Activated T-helper 1 cell treated with anti-CD3 and anti-CD28 coated beads, Interleukin-2, amount 50 U/mL, for 16 hours (primary cell): ENCODE measurements at regions not wholly inside any gene's neighbourhood (a gene's known extent, or its start where the extent isn't known, plus 50 kb on each side); places are given as distances from the start of the nearest gene placed in this dataset.
"Not testable (repeated sequence)": the region's sequence is repeated elsewhere in the genome, so short reads cannot be mapped to it uniquely, and the experiment has no call there.

Source experiments
- DNase-seq, 2 donors: peaks; one replicate each; pipeline ENCODE4 v3.0.0-alpha.2; 2020; ENCODE audit warnings: low read depth in 1 of 2, low spot score in 1 of 2

DNA sequence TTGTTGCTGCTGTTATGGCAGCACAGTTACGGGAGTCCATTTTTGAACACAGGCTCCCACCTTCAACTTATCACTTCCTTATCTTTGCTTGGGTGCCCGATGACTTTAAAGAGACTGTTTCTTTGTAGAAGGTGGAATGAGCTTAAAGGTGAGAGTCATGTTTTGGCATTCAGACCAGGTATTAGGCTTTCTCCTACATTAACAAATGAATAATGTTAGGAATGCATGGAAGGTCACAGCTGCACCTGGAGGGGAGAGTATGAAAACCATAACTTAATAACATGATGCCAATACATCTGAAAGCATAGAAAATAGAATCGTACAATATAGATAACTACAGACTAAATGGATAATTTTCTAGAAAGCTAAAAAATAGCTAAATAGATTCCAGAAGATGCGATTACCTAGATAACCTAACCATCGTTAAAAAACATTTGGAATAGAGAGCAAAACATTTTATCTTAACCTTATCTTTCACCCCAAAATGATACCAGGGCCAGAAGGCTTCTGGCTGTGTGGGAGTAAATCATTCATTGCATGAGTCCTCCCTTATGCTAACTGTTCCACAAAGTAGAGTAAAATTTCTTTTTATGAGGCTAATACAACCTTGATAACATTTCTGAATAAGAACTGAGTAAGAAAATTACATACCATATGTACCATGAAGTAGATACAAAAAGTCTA is 126.2 kb upstream of the ADCY2 start:
- no peak for DNase-seq

DNA sequence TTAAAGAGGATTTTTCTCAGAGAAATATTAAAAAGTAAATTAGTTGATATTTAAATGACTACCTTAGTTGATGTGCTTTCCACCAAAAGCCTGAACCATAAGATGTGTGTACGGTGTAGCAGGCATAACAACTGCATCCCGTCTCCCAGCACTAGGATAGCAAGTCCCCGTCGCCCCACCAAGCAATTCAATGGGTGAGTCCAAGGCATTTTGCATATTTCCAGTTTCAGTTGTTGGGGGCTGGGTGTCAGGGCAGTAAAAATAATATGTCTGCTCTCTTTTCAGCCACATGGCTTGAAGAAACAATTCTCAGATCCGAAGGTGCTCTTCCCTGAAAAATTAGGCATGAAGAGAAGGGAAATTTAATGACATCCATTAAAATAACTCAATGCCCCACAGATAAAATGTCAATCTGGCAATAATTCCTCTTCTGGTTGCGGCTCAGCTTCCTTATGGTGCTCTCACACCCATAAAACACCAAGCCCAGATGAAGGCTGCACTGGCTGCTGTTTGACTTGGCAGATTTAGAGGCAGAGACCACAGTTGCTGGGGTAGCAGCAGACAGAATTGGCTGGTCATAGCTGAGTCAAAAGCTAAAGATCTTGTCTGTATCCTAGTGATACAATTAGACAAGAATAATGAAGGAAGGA is 124.4 kb upstream of the ADCY2 start:
- DNase-seq, result no peak

DNA sequence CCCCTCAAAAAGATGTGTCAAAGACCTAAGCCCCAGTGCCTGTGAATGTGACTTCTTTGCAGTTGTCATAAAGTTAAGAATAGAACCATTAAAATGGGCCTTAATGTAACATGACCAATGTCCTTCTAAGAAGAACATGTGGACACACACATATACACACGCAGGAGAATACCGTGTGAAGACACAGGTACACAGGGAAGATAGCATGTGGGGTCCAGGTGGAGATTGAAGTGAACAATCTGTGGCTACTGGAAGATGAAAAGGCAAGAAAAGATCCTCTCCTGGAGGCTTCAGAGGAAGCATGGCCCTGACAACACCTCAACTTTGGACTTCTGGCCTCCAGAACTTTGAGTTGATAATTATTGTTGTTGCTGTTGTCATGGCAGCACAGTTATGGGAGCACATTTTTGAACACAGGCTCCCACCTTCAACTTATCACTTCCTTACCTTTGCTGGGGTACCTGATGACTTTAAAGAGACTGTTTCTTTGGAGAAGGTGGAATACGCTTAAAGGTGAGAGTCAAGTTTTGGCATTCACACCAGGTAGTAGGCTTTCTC is 123.5 kb upstream of the ADCY2 start:
- no peak for DNase-seq

DNA sequence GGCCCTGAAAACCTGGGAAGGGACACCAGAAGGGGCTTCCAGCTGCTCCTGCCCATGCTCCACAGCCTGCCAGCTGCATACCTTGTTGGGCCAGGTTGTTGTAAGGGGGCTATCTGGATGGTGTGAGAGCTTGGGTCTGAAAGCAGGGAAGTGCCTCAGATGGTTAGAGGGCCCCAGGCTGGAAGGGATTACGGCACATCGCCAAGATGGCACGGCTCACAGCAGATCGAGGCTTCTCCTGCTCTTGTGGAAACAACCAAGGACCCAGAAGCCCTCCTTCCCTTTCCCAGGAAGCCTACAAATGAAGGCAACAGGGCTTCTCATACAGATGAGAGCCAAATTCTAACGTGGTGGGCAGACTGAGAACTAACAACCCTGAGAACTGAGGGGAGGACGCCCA is 121.7 kb upstream of the ADCY2 start:
- DNase-seq, result no peak

DNA sequence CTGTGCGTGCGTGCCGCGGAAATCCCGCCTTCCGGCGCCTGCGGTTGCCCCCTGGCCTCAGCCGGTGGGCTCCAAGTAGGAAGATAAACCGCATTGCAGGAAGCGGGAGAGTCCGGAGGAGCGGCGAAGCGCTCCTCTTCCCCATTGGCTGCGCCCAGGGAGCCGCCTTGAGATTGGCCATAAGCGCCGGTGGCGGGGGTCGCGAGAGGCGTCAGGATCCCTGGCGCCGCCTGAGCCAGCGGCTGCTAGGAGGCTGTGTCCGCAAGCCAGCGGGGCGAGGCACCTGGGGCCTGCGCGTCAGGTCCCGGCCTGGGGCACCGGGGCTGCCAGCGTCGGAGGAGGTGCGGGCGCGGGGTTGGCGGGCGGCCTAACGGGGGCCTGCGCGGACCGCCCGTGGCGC is 106.3 kb upstream of the ADCY2 start:
- DNase-seq, result not testable (repeated sequence)

DNA sequence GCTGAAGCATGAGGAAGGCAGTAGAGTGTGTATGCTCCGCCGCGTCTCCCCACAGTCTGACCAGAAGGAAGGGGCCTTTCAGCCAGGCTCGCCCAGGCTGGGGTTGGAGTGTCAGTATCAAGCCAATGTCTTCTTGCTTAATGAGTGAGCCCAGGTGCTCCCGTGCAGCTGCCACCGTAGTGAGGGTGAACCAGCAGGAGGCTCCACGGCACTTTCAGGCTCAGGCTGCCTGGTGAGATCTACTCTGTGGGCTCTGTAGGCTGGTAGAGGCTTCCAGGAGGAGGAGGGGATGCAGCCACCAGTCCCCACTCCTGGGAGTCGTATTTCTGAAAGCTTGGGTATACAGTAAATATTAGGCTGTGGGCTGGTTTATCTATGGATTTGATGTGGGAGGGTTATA is 98.1 kb upstream of the ADCY2 start:
- not testable (repeated sequence) for DNase-seq

DNA sequence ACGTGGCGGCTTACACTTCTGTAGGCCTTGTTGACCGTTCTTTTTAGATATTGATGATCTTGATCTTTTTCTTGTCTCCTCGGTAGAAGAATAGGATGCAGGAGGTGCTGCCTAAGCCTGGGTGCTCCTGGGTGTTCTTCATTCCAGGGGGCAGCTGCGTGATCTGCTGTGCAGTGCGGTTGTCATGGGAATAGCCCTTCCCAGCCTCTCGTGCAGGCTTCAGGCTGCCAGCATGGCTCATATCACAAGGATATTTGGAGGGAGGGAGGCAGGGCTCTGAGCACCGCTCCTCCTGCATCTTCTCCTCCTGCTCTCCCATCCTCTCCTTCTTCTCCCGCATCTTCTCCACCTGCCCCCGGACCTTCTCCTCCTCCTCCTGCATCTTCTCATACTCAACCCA is 96.2 kb upstream of the ADCY2 start:
- DNase-seq, result not testable (repeated sequence)

DNA sequence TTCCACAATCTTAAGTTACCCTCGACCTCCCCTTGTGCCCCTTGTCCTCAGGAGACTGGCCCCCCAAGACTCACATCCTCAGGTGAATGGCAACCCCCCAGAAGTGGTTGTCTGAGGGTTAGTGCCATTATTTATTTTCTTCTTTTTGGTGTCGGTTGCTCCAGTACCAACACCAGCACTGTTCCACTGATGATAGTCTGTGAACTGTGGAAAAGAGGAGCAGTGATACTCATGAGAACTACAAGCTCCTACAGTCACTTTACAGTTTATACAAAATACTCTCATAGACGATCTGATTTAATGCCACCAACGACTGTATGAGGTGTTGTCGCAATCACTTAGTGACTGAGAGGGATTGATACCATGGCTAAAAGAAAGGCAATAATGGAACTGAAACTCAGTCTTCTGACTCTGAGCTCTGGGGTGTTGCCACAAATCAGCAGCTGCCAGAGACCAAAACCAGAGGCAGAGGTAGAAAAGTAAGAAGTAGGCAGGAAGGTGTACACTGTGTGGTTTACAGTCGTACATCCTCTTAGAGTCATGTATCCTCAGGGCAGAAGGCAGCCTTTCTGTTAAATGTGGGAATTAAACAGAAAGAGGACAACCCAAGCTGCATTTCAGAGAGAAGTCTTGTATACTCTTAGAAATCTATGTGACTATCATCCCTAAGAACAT is 90.8 kb upstream of the ADCY2 start:
- not testable (repeated sequence) for DNase-seq

DNA sequence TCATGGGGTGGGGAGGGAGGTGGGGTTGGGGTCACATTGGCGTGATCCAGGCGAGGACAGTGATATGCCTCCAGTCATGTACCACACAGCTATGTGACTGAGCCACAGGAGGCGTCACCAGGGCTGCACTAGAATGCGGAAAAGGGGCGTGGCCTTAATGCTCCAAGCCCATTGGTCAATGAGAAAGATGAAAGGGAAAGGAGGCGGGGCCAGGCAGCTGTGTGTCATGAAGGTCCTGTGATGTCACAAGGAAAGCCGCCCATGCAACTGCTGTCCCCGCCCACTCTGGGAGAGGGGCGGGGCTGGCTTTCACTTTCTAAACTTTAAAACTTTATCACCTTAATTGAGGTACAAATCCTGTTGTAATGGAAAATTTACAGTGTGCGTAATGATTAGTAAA is 89.4 kb upstream of the ADCY2 start:
- DNase-seq, result not testable (repeated sequence)

DNA sequence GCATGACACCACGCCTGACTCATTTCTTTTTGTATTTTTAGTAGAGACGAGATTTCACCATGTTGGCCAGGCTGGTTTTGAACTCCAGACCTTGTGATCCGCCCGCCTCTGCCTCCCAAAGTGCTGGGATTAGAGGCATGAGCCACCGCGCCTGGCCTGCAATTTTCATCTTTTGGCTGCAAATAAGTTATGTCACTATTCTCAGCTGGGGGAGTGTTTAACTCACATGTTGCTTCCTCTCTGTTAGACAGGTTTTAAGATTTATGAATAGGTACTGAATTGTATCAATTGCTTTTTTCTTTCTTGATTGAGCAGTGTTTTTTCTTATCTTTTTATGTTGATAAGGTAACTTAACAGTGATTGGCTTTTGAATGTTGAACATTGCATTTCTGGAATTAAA is 88.2 kb upstream of the ADCY2 start:
- not testable (repeated sequence) for DNase-seq

DNA sequence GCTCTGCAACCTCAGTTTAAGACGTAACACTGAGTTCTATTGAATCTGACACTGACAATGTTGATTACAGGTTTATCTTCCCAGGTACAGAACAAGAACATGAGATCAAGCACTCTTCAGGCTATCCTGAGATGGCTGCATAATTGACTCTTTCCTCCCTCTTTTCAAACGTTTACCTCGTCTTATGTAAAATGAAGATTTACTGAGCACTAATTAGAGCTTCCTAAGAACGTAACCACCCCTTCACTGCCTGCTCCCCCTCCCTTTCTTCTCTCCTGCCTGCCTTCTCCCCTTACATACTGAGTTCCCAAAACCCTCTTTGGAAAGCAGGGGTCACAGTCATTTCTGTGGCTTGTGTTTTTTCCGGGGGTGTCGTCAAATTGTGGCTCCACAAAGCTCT is 86.2 kb upstream of the ADCY2 start:
- DNase-seq, result not testable (repeated sequence)

DNA sequence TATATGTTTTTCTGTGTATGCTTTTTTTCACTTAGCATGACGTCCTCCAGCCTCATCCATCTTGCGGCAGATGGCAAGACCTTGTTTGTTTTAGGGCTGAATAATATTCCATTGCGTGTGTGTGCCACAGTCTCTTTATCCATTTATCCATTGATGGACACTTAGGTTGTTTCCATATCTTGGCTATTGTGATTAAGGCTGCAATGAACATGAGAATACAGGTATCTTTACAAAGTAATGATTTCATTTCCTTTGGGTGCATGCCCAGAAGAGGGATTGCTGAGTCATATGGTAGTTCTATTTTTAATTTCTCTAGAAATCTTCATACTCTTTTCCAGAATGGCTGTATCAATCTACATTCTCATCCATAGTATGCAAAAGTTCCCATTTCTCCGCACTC is 85.3 kb upstream of the ADCY2 start:
- not testable (repeated sequence) for DNase-seq

DNA sequence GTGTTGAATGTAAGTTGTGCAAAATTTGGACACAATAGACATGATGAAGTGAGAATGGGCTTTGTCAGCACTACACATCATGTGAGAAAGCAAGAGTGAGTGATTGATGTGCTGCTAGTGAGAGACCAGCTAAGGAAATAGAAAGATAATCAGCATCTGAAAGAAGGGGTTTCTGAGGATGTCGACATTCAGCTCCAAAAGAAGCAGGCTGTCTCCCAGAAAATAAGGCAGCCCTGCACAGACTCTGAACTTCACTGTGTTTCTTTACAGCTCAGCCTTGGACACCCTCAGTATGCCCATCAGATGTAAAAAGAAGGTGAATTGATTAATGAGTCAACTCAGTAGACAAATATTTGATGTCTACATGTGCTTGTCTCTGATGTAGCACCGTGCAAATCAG is 80.8 kb upstream of the ADCY2 start:
- no peak for DNase-seq

DNA sequence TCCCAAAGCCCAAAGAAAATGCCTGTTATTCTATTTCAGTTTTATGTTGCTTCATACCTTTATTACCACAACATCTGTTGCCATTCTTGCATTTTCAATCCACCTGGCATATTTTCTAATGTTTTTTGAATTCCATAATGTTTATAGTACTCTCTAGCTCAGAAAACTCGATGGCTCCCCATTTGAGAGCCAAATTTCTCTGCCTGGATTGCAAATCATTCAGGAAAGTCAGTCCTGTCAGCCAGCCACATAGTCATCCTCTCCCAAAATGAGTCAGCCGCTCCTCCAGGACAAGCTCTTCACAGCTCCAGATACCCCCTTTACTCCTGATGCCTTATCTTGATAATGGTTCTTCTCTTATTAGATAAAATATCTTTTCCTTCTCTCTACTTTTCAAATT is 78.2 kb upstream of the ADCY2 start:
- DNase-seq, result no peak

DNA sequence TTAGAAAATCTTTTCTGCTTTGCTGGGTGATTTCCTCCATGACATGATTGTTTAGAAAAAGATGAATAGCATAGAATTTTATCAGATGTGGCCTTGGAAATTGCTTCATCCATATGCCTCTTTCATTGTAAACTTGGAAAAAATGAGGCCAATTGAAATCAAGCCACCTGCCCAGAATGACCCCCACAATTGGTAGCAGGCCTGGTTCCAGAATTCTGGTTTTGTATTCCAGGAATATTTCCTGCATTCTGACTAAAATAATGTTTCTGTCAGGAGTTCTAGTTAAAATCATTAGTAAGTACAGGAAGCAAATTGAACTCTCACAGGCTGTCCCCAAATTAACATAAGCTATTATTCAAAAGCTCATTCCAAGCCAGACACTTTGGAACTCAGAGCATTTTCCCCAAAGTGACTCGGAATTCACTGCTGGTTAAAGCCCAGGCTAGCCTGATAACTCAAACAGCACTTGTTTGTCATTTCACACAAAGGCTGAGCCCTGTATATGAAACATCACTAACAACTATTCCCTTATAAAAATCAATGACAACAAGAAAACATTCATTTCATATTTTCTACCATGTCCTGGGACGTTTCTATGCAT is 75.1 kb upstream of the ADCY2 start:
- no peak for DNase-seq

DNA sequence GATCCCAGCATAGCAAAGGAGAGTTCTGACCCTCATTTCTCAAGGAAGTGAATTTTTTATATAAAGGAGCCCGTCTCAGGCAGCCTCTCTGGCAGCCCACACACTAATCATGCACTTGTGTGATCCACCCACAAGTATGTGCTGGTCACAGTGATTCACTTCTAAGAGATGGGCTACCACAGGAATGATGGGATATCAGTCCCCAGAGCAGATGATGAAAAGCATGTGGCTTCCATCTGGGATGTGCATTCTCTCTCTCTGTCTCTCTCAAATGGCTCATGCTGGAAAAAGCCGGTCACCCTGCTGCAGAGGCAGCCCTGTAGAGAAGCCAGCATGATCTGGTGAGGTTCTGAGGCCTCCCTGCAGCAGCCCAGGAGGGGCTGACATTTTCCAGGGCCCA is 74.2 kb upstream of the ADCY2 start:
- DNase-seq, result no peak

DNA sequence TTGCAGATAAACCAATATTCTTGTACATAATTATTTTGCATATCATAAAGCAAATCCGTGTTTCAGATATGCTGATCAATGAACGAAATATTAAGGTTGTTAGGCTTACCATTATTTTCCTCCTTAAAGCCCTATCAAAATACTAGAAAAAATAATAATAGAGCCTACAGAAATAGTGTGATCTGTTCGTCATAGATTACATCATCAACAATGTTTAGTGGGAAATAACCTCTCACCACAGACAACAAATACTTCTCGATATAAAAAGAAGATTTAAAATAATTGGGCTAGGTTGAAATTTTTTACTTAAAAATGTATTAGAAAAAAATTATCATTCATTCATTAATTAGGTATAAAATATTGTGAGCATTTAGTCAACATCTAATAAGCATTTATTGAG is 71.0 kb upstream of the ADCY2 start:
- no peak for DNase-seq

DNA sequence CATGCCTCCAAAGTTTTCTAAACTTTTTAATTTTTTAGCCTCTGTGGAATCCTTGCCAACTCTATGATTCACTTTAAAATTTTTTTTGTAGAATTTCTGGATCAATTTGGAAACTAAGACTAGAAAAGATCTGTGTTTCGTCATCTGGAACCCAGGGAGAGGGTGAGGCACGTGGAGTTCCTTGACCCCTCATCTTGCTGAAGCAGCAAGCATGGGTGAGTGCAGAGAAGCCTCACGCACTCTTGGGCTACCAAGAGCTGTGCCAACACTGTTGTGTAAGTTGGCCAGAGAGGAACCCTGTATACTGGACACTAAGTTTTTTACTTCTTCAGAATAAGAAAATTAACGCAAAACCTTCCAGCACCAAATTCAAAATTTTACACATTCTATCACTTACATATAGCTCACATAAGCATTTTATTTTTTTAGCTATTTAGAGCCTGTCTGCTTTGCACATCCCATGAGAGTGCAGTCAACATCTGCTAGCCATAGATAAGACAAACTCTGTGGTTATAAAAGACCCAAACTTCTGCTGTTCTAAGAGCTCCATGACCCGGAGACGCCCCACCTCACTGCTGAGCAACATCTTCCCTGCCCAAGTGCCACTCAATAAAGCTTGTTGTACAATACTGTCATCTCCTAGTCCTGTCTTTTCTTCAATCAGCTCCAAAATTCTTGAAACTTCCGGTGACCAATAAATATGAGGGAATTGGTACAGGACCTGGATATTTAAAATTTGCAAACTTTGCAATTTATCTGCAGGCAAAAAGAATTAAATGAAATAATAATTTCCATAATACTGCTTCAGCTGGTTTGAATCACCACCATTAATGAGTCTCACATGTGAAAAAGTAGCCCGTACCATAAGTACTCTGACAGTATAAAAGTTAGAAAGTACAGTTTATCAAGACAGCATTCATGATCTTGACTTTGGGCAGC is 69.7 kb upstream of the ADCY2 start:
- DNase-seq, result no peak

DNA sequence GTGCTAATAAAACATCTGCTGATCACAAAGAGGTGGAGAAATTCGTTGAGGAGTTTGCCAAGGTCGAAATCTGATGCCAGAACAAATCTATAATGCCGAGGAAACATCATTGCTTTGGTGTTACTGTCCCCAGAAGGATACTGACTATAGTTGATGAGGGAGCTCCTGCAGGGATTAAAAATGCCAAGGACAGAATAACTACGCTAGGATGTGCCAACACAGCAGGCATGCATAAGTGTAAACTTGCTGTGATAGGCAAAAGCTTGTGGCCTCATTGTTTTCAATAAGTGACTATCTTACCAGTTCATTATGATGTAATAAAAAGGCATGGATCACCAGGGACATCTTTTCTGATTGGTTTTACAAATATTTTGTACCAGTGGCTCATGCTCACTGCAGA is 66.8 kb upstream of the ADCY2 start:
- no peak for DNase-seq

DNA sequence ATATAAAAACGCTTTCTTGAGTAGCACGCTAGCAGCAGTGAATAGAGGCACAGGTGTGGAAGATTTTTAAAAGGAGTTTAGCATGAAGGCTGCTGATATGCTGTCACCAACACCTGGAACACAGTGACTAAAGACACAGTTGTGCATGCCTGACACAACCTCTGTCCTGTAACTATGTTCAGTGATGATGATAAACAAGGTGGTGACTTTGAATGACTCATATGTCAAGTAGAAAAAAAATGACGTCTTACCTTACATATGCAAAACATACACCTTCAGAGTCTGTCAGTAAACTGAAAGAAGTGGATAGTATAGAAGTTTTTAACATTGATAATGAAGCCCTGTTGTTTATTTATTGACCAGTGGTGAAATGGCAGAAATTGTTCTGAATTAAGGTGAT is 66.2 kb upstream of the ADCY2 start:
- DNase-seq, result no peak

DNA sequence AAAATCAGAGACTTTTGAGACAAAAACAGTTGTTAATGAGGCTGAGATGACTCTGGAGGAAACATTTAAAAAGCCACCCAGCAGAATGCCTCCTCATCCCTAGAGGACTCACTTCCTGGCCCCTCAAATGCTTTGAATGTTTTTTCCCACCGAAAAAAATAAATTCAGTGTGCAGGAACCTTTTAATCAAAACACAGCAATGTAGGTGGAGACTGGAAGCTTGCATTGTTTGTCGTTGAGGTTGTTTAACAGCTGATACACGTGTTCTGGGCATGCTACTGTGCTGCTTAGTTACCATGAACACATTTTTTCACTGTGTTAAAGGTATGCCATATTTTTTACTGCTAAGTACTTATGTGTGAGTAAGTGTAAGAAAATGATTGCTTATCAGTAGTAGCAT is 65.7 kb upstream of the ADCY2 start:
- no peak for DNase-seq
